B cell (primary cell): ENCODE measurements at regions not wholly inside any gene's neighbourhood (a gene's known extent, or its start where the extent isn't known, plus 50 kb on each side); places are given as distances from the start of the nearest gene placed in this dataset.

Experiments
- ATAC-seq: fragments of 200-7000 bp; cut with Tn5 transposase; one replicate; pipeline ENCODE4 v1.10.0; 2021; ENCODE audit warnings: low read depth, mild to moderate bottlenecking, moderate number of reproducible peaks, moderate library complexity
- CTCF ChIA-PET: fragments of 350-600 bp; sonication (Branson Sonifier 250); formaldehyde crosslinking; loops from one replicate; lab custom pipeline; 2021; ENCODE audit warnings: antibody characterized with exemption, inconsistent platforms; lab: Charles Lee
- POLR2A ChIA-PET: fragments of 350-600 bp; sonication (Branson Sonifier 250); formaldehyde crosslinking; loops from one replicate; lab custom pipeline; 2021; ENCODE audit warnings: antibody characterized with exemption; lab: Charles Lee
- DNase-seq: peaks from one replicate; pipeline ENCODE4 v3.0.0; 2013
- H2AFZ ChIP-seq: 2 replicates; pipeline ENCODE4 v1.6.1; 2012; ENCODE audit warnings: mild to moderate bottlenecking, low read depth, low read length; ENCODE audit not compliant: insufficient read depth, poor library complexity, severe bottlenecking
- H3K27ac ChIP-seq, 2 donors: 1 replicate in 1 of 2; 2 replicates in 1 of 2; pipeline ENCODE4 v1.5.1; 2012 to 2013; ENCODE audit warnings: low read length in 2 of 2, mild to moderate bottlenecking in 2 of 2, moderate library complexity in 1 of 2
- H3K27me3 ChIP-seq, 4 experiments: fragments of 200-600 bp in 1 of 4; sonication (generic) in 1 of 4; replicated peaks in 1 of 4; 1 replicate in 2 of 4; 2 replicates in 2 of 4; pipeline versions ENCODE4 v1.6.1 to v1.7.0; 2013 to 2016; ENCODE audit warnings: low read length in 3 of 4, mild to moderate bottlenecking in 2 of 4, mixed read lengths in 1 of 4, moderate library complexity in 1 of 4; ENCODE audit not compliant: insufficient read depth in 4 of 4, control insufficient read depth in 3 of 4; ENCODE audit errors: control extremely low read depth in 1 of 4
- H3K36me3 ChIP-seq, 2 experiments: replicated peaks in 1 of 2; 1 replicate in 1 of 2; 2 replicates in 1 of 2; pipeline versions ENCODE4 v1.6.1 to v1.7.1; 2013; ENCODE audit warnings: low read length in 1 of 2; ENCODE audit not compliant: insufficient read depth in 2 of 2, control insufficient read depth in 1 of 2; ENCODE audit errors: control extremely low read depth in 1 of 2, extremely low read depth in 1 of 2
- H3K4me1 ChIP-seq, 2 donors: fragments of 200-600 bp in 1 of 2; sonication (generic) in 1 of 2; 1 replicate in 1 of 2; 2 replicates in 1 of 2; pipeline versions ENCODE4 v1.5.1 to v1.6.1; 2013 to 2017; ENCODE audit warnings: low read length in 2 of 2; ENCODE audit not compliant: control insufficient read depth in 2 of 2, insufficient read depth in 2 of 2
- H3K4me2 ChIP-seq: replicated peaks from 2 replicates; pipeline ENCODE3; 2012; ENCODE audit warnings: mild to moderate bottlenecking, low read depth, low read length; ENCODE audit not compliant: poor library complexity, severe bottlenecking
- H3K4me3 ChIP-seq, 5 experiments: fragments of 200-600 bp in 1 of 5; sonication (generic) in 1 of 5; 1 replicate in 3 of 5; 2 replicates in 2 of 5; pipeline versions ENCODE4 v1.5.1 to v1.7.0; 2011 to 2016; ENCODE audit warnings: low read length in 4 of 5, mild to moderate bottlenecking in 4 of 5, low read depth in 2 of 5, control low read depth in 1 of 5, moderate library complexity in 1 of 5; ENCODE audit not compliant: insufficient read depth in 1 of 5; ENCODE audit errors: control extremely low read depth in 1 of 5, extremely low read depth in 1 of 5
- H3K79me2 ChIP-seq: fragments of 200-600 bp; sonication (generic); one replicate; pipeline ENCODE4 v1.6.0; 2016; ENCODE audit warnings: low read length; ENCODE audit not compliant: control insufficient read depth, insufficient read depth
- H3K9ac ChIP-seq: fragments of 200-600 bp; sonication (generic); 2 replicates; pipeline ENCODE4 v1.6.1; 2017; ENCODE audit warnings: mild to moderate bottlenecking, low read length, moderate library complexity
- H3K9me3 ChIP-seq, 3 donors: one replicate each; pipeline versions ENCODE4 v1.6.1 to v1.7.1; 2013; ENCODE audit warnings: low read length in 2 of 3; ENCODE audit not compliant: control insufficient read depth in 2 of 3, insufficient read depth in 1 of 3; ENCODE audit errors: control extremely low read depth in 1 of 3
- H4K20me1 ChIP-seq: 2 replicates; pipeline ENCODE4 v1.6.0; 2012; ENCODE audit warnings: mild to moderate bottlenecking, low read length; ENCODE audit not compliant: insufficient read depth, control insufficient read depth, poor library complexity, severe bottlenecking
- H3K27ac Mint-ChIP-seq: one replicate; pipeline ENCODE4 v1.8.0; 2021; ENCODE audit warnings: mixed read lengths
- H3K27me3 Mint-ChIP-seq: one replicate; pipeline ENCODE4 v1.8.0; 2021; ENCODE audit warnings: mixed read lengths
- H3K4me1 Mint-ChIP-seq: one replicate; pipeline ENCODE4 v1.8.0; 2021; ENCODE audit warnings: mixed read lengths
- H3K4me3 Mint-ChIP-seq: one replicate; pipeline ENCODE4 v1.8.0; 2021; ENCODE audit warnings: mixed read lengths
- H3K9me3 Mint-ChIP-seq: one replicate; pipeline ENCODE4 v1.8.0; 2022; ENCODE audit warnings: mixed read lengths; ENCODE audit not compliant: insufficient read depth
- EZH2 ChIP-seq: IDR thresholded peaks from 2 replicates; pipeline ENCODE4 v1.6.1; 2012; ENCODE audit warnings: borderline replicate concordance, low read depth, mild to moderate bottlenecking, moderate library complexity, low read length; ENCODE audit not compliant: insufficient read depth, poor library complexity, severe bottlenecking
- WGBS: methylation state at CpG from one replicate; pipeline ENCODE4 v1.1.5; 2013; ENCODE audit warnings: missing lambda C conversion rate; ENCODE audit not compliant: insufficient coverage; 5-methylcytosine and 5-hydroxymethylcytosine counted together
- intact Hi-C: fragments of 100-400 bp; cut with micrococcal nuclease; formaldehyde crosslinking; loops from one replicate; pipeline ENCODE4 v1.10.0; 2022
- TF ChIP-seq, protein P1 (sequence below): fragments of 200-600 bp; IDR thresholded peaks from one replicate; pipeline ENCODE4 v1.8.0; 2022; ENCODE audit warnings: antibody characterized with exemption, mild to moderate bottlenecking

- TF ChIP-seq EZH2, result no peak
- TF ChIP-seq, protein P1, sequence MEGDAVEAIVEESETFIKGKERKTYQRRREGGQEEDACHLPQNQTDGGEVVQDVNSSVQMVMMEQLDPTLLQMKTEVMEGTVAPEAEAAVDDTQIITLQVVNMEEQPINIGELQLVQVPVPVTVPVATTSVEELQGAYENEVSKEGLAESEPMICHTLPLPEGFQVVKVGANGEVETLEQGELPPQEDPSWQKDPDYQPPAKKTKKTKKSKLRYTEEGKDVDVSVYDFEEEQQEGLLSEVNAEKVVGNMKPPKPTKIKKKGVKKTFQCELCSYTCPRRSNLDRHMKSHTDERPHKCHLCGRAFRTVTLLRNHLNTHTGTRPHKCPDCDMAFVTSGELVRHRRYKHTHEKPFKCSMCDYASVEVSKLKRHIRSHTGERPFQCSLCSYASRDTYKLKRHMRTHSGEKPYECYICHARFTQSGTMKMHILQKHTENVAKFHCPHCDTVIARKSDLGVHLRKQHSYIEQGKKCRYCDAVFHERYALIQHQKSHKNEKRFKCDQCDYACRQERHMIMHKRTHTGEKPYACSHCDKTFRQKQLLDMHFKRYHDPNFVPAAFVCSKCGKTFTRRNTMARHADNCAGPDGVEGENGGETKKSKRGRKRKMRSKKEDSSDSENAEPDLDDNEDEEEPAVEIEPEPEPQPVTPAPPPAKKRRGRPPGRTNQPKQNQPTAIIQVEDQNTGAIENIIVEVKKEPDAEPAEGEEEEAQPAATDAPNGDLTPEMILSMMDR, result no peak
- H3K36me3 ChIP-seq, result no peaks in the 10 kb centered on the region
- peaks cover 8% of the 10 kb centered on the region for H3K27me3 Mint-ChIP-seq
- POLR2A ChIA-PET, result no interaction called here
- intact Hi-C loops, result no loop called here
- DNase-seq, result no peak
- H3K9me3 Mint-ChIP-seq, result no peaks in the 10 kb centered on the region
- no peak overlapping the region for H2AFZ ChIP-seq
- H4K20me1 ChIP-seq, result no peaks in the 10 kb centered on the region
- H3K9me3 ChIP-seq, result no peaks in the 10 kb centered on the region
- 90% methylated on average over 1 of the region's 1 CpG for WGBS
- CTCF ChIA-PET, result no interaction called here
- no peaks in the 10 kb centered on the region for H3K79me2 ChIP-seq
- H3K4me3 ChIP-seq, result no peak overlapping the region
- H3K4me2 ChIP-seq, result no peak overlapping the region
- no peak overlapping the region for H3K4me3 Mint-ChIP-seq
- no peaks in the 10 kb centered on the region for H3K27me3 ChIP-seq
- no peak overlapping the region for H3K27ac Mint-ChIP-seq
- no peaks in the 10 kb centered on the region for H3K4me1 Mint-ChIP-seq
- no peak for ATAC-seq
- H3K9ac ChIP-seq, result no peak overlapping the region
- no peak overlapping the region for H3K27ac ChIP-seq
- H3K4me1 ChIP-seq, result no peaks in the 10 kb centered on the region
These were observed 428.9 kb upstream of the AUTS2 start for GRCh38 chr7:69169386-69169785.

DNA sequence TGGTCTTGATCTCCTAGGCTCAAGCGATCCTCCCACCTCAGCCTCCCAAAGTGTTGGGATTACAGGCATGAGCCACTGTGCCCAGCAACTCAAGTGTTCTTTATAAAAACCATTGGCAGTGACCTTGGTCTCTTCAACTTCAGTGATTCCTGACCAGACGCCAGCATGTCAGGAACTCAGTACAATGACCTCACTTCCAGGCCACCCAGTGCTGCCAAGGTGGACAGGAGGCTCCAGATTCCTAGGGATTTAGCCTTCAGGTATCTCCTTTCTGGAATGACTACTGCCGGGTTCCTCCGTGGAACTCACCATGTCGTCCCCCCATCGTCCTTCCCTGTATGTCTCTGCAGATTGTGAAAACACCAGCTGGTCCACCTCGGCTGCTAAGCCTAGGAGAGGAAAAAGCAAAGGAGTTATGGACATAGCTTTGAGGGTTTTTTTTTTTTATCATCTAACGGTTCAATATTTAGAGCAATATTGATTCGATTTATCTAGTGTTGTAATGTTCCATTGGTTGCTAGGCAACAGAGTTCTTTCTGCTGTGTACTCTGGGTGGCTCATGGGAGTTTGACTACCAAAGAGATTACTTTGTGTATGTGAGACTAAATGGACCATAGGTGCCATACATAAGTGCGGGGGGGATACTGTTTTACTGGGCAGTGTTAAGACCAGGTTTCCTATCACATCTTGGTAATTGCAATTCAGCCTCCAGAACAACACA is 425.8 kb upstream of the AUTS2 start:
- no peaks in the 10 kb centered on the region for H3K36me3 ChIP-seq
- H3K9me3 Mint-ChIP-seq, result no peaks in the 10 kb centered on the region
- no peak overlapping the region for H3K4me3 ChIP-seq
- H3K4me1 ChIP-seq, result no peaks in the 10 kb centered on the region
- ChIA-PET CTCF (no interaction called here), POLR2A (no interaction called here)
- no peak overlapping the region for H3K27ac Mint-ChIP-seq
- intact Hi-C loops, result no loop called here
- TF ChIP-seq EZH2, result no peak
- TF ChIP-seq, protein P1, result no peak
- H3K27ac ChIP-seq, result no peak overlapping the region
- H3K79me2 ChIP-seq, result no peaks in the 10 kb centered on the region
- H3K27me3 ChIP-seq, result no peaks in the 10 kb centered on the region
- no peak overlapping the region for H2AFZ ChIP-seq
- no peak overlapping the region for H3K9ac ChIP-seq
- no peak overlapping the region for H3K4me3 Mint-ChIP-seq
- no peak for ATAC-seq
- no peak overlapping the region for H3K4me2 ChIP-seq
- peaks cover 0 to 4% (median 0%) of the 10 kb centered on the region in 3 donors for H3K9me3 ChIP-seq
- H3K27me3 Mint-ChIP-seq, result peaks cover 8% of the 10 kb centered on the region
- 92% methylated on average over 9 of the region's 10 CpGs for WGBS
- DNase-seq, result no peak
- no peaks in the 10 kb centered on the region for H3K4me1 Mint-ChIP-seq
- no peaks in the 10 kb centered on the region for H4K20me1 ChIP-seq
